HG03196 (cell line): ENCODE measurements at regions not wholly inside any gene's neighbourhood (a gene's known extent, or its start where the extent isn't known, plus 50 kb on each side); places are given as distances from the start of the nearest gene placed in this dataset.

ENCODE experiments used
- ATAC-seq: cut with Tn5 transposase; IDR thresholded peaks from one replicate; pipeline ENCODE4 v1.9.1; 2021; ENCODE audit not compliant: unreplicated experiment

DNA sequence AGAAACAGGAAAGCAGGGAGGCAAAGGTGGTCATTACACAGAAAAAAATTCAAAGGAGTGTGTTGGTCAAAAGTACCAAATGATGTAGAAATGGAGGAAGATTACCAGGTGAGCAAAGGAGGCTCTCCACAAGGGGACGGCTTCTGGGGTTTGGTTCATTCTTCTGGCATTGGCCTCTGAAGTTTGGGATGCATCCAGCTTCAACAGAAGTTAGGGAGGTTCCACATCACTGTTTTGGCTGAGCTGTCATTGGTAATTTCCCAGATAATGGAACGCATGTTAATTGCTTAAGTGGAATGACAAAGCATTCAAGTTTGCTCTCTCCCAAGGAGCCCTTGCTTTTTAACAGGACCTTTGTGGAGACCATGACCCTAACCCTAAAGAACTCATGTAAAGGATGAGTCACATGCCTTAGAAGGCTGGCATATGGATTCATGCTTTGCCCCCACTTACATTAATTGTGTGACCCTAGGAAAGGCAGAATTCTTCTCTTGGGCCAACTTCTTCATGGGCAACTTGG is 398.6 kb downstream of the GPAM start:
- ATAC-seq: no peak

GRCh38 chr10:111785921-111786320 is 397.6 kb downstream of the GPAM start:
- ATAC-seq: no peak

GRCh38 chr10:111789821-111790220 is 393.7 kb downstream of the GPAM start:
- ATAC-seq: no peak

DNA sequence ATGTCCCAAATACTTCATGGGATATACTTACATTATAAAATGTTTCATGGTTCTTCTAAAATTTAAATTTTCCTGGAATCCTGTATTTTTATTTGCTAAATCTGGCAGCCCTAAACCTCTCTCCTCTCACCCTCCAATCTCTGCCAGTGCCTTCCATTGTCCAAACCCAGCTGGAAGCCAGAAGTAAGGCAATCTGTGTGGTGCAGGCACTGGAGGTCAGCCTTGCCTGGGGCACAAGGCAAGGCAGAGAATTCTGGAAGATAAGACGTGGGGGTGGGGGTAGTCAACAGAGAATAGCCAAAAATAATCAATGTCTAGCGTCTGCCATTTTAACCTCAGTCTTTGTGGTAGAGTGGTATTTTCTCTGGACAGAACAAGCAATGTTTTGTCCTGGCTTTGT is 381.7 kb downstream of the GPAM start:
- no peak for ATAC-seq

DNA sequence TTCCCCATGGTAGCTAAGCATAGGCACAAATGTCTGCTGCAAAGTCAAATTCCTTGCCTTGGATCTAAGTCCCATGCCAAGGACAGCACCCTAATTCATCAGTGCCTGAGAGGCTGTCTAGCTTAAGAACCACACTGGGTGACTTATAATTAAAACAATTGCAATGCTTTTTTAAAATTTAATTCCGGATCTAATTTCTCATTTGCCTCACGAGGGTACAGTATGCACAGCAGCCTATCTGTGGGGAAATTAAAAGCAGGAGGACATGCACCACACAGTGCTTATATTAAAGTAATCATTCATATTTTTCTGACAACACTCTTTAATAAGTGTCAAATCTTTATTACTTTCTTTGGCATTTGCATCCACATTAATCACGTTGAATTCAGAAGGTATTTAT is 378.8 kb downstream of the GPAM start:
- no peak for ATAC-seq

DNA sequence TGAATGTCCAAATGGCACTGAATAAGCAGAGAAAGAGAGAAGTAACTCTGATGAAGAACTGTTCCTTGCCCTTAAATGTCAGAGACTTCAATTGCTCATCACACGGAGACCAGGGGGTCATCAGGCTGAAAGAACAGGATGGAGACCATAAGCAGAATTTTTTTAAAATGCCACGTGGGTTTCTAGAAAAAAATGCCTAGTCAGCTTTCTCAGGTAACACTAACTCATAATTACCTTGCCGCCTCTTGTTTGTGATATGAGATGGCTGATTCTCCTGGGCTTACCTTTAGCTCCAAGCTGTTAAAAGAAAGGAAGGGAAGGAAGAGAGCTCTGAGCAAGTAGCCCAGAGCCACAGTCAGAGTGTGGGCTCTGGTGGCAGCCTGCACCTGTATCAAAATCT is 372.0 kb downstream of the GPAM start:
- no peak for ATAC-seq

DNA sequence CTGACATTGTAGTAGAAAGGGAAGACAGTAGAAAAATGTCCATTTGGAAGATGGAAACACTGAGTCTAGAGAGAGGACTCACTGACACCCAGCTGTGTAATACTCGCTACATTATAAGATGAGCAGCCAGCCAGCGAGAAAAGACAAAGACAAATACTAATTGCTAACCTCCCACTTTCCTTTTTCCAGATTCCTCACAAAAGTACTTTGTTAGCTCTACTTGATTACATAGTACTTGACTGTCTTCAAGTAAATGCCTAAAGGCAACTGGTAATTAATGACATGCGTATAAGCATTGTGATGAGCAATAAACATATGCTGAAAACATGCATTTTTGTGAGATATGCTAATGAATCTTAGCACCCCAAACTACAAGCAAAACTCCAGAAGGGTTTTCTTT is 363.1 kb downstream of the GPAM start:
- no peak for ATAC-seq

GRCh38 chr10:111821871-111822270 is 361.7 kb downstream of the GPAM start:
- ATAC-seq: no peak

GRCh38 chr10:111822661-111823060 is 360.9 kb downstream of the GPAM start:
- no peak for ATAC-seq

GRCh38 chr10:111824128-111824527 is 359.4 kb downstream of the GPAM start:
- ATAC-seq: no peak

GRCh38 chr10:111830359-111830758 is 353.2 kb downstream of the GPAM start:
- ATAC-seq: no peak

DNA sequence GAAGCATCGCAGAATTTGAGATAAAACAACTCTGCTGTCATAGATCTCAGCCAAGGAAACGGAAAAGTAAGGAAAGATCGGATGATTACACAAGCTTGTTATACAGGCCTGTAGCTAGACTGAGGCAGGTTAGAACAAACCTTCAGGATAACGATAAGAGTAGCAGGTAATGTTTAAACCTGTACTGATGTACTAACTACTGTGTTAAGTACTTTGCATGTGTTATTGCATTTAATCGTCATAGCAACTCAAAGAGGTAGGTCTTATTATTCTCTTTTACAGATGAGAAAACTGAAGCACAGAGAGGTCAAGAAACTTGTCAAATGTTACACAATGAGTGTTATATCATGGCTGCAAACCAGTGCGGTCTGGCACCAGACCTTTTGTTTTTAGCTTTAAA is 352.5 kb downstream of the GPAM start:
- no peak for ATAC-seq

DNA sequence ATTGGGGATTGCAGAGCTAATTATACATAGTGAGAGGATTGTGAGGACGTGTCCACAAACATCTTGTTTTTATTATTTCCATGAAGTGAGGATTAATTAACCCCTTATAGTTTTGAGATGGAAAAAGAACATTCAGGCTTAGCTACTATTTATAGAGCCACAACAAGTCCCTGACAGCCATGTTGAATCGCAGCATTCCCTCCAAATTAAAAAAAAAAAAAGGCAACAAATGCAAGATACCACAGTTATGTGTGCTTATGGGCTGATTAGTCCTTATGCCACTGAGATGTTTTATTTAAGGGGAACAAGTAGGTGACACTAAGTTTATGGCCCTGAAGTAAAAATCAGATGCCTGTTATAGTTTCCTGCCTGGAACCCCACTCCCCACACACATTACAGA is 350.3 kb downstream of the GPAM start:
- no peak for ATAC-seq

GRCh38 chr10:111835574-111835973 is 348.0 kb downstream of the GPAM start:
- no peak for ATAC-seq

DNA sequence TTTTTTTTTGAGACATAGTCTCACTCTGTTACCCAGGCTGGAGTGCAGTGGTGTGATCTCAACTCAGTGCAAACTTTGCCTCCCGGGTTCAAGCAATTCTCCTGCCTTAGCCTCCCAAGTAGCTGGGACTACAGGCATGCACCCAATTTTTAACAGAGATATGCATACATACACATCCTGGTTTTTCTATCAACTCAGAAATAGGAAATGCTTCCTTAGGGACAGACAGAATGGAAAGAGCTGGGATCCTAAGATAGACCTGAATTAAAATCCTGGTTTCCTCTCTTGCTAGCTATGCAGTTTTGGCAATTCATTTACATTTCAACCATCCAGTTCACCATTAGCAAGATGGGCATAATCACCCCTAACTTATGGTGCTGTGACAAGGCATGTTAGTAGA is 347.5 kb downstream of the GPAM start:
- ATAC-seq: no peak

DNA sequence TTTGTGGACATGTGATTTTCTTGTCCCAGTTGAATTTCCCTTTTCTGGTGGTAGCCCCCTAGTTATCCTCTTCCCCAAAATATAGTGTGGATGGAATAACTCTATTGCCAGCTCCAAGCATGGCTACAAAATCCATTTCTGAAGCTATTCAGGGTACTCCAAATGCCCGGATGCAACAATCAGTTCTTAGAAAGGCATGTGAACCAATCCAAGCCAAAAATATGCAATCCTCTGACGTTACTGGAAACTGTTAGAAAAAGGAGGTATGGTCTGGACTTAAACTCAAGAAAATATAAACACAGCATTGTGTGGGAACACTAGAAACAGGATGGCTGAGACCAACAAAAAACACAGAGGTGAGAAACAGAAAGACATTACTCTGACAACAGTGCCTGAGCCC is 347.0 kb downstream of the GPAM start:
- no peak for ATAC-seq

- no peak for ATAC-seq
These were observed 346.5 kb downstream of the GPAM start for GRCh38 chr10:111837086-111837485.

GRCh38 chr10:111837985-111838384 is 345.6 kb downstream of the GPAM start:
- no peak for ATAC-seq

GRCh38 chr10:111840546-111840945 is 343.0 kb downstream of the GPAM start:
- ATAC-seq: no peak

DNA sequence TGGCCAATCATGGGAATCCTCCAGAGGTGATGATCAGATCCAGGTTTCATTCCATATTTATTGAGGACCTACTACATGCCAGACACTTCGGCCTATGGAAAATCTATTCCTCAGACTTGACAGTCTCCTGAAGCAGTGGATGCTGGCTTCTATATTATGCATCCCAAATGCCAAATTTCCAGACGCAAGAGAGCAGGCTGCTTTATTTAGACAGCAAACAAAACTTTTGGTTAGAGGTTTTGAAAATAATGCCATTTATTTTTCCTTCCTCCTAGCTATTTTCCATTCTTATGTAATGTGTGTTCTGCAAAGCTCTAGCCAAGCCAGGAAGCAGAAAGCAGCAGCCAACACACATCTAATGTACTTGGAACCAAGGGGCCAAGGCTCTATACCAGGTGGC is 330.8 kb downstream of the GPAM start:
- no peak for ATAC-seq

DNA sequence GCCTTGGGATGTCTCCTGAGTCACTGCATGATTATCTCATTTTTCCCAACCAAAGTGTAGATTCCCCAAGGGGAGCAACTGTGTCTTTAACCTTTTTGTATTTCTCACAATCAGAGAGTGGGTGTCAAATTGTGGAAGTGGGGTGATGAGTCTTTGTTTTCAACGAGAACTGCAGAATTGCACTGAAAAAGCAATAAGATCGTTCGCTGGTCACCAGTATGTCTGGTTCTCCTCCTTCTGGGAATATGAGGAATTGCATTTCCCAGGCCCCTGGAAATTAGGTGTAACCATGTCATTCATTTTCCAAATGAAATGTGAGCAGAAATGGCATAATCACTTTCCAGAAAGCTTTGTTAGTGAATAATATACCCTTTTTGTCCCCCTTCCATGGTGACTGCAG is 326.9 kb downstream of the GPAM start:
- ATAC-seq: no peak

DNA sequence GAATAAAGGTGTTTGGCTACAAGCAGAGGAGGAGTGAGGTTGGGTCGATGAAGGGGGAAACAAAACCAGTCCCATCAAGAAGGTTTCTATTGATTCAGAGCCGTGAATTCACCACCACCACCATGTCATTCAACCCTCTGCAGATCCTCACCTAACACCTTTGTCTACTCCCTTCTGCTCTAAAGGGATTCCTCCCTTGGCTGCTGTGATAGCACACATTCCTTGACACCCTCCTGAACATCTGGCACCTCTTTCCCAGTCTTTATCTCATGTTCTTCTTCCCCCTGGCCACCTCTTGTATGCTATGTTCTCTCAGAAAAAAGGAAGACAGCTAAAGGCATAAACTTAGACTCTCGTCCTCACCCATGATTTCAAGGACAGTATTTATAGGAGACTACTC is 318.0 kb downstream of the GPAM start:
- no peak for ATAC-seq

GRCh38 chr10:111871458-111871857 is 312.1 kb downstream of the GPAM start:
- no peak for ATAC-seq

DNA sequence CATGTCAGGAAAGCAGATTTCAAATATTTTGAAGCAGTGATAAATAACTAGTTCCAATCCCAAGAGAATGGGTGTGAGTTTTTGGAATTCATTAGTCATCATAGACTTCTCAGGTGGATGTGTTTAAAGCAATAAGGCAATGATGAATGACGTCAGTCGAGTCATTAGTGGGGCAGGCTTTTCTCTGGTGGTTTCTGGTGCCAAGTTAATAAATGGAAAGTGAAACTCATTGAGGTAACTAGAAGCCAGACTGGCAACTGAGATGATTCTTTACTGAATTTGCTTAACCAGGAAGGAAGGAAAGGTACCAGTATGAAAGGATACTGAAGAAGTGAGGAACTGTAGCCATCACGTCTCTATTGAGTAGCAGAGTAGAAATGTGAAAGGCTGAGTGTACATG is 311.0 kb downstream of the GPAM start:
- peak; percentile 82 for ATAC-seq
